HK-2 (cell line): ENCODE measurements at regions not wholly inside any gene's neighbourhood (a gene's known extent, or its start where the extent isn't known, plus 50 kb on each side); places are given as distances from the start of the nearest gene placed in this dataset.

Experiments used
- DNase-seq: peaks from one replicate; pipeline ENCODE4 v3.0.0-alpha.2; 2018; ENCODE audit not compliant: unreplicated experiment

DNA sequence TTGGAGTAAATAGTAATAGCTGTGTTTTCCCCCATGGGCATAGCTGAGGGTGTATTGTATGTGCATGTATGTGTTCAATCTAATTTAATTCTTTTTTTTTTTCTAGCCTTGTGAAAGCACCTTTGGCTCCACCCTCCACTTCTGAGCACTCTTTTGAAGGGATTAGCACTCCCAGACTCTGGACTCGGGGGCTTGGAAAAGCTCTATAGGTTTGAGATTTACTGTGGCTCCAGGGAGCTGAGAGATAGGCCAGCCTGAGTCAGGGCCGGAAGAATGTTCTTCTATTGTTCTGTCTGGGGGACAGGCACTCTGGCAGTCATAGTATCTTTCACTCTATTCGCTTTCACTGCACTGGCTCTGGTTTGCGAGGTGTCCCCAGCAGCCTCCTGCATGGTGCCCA lies 540.0 kb upstream of the TBX3 start:
- DNase-seq: no peak

- no peak for DNase-seq
Observed at GRCh38 chr12:115223322-115223721, 539.3 kb upstream of the TBX3 start.

- no peak for DNase-seq
Observed at GRCh38 chr12:115222220-115222619, 538.2 kb upstream of the TBX3 start.

DNA sequence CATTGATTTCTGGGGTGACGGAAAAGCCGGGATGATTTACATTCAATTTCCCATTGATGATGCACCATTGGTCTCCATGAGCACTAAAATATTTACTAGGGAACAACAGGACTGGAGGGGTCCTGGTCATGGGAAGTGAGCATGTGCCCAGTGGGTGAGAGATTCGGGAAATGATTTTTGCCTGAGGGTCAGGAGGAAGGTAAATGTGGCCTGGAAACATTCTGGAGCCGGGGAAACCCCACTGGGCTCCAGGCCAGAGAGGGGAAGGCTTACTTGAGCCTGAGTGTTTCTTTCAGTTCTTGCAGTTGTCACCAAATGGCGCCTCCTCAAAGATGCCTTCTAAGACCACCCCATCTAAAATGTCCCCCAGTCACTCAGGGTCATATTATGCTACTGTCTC lies 532.3 kb upstream of the TBX3 start:
- DNase-seq: no peak

- DNase-seq: no peak
Observed at GRCh38 chr12:115215544-115215943, 531.6 kb upstream of the TBX3 start.

- no peak for DNase-seq
Observed at GRCh38 chr12:115213538-115214016, 529.6 kb upstream of the TBX3 start.

DNA sequence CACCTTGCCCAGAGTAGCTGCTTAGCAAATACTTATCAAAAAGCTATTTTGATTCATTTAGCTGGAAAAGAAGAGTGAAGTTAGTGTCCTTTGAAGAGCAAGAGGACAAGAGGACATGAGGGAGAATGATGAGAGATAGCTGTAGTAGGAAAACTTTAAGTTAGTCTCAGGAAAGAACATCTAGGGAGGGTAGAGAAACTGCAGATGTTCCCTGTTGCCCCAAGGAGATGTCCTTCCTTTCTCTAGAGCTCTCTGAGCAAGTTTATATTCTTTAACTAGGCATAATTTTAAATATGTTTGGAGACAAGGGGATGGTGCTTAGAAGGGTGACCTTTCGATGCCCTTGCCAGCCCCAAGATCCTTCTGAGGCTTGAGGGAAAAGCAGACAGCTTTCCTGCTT lies 529.1 kb upstream of the TBX3 start:
- DNase-seq: no peak

DNA sequence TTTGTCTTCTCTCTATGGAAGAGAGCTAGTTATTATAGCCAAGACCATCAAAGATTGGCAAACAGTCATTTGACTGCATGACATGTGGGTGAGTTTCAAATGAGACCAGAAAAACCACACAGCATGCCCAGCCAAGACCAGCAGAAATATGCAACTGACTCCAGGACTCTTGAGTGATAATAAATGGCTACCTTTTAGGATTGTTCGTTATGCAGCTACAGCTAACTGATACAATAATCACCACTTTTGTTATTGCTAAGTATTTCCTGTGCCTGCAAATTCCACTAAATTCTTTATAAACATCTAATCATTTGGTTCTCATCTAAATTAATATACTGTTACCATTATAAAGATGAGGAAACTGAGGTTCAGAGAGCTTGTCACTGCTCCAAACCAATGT lies 528.4 kb upstream of the TBX3 start:
- no peak for DNase-seq

- DNase-seq: no peak
Observed at GRCh38 chr12:115210533-115211252, 526.7 kb upstream of the TBX3 start.

- DNase-seq: no peak
Observed at GRCh38 chr12:115209230-115209629, 525.3 kb upstream of the TBX3 start.

GRCh38 chr12:115208098-115208497 lies 524.1 kb upstream of the TBX3 start:
- no peak for DNase-seq

DNA sequence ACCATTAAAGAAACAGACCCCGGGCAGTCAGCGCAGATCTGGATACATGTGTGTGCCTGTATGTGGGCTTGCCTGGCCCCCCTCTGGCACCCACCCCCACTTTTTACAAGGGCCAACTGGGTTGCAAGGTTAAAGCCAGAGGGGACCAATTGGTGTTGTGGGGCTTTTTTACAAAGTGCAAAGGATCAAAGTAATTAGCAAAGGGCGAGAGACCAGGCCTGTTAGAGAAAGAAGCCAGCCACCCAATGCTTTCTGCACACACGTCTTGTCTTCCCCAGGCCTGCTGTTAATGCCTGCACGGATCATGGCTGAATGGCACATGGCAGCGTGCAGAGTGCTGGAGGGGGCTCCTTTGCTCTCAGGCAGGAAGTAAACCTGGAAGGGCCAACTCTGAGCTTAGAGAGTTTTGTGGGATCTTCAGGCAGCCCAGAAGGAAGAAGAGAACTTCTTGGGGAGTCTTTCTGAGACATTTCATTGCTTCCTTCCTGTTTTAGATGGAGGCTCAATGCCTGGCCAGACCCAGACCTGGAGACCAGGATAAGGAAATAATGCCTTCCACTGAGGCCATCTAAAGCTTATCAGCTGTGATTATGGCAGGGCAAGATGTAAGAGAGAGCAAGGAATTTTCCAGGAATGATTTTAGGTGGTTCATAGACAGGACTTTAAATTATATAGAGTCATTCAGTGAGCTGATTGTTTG lies 523.4 kb upstream of the TBX3 start:
- DNase-seq: no peak

- DNase-seq: no peak
Observed at GRCh38 chr12:115206801-115207200, 522.8 kb upstream of the TBX3 start.

- no peak for DNase-seq
Observed at GRCh38 chr12:115205755-115206308, 521.9 kb upstream of the TBX3 start.

DNA sequence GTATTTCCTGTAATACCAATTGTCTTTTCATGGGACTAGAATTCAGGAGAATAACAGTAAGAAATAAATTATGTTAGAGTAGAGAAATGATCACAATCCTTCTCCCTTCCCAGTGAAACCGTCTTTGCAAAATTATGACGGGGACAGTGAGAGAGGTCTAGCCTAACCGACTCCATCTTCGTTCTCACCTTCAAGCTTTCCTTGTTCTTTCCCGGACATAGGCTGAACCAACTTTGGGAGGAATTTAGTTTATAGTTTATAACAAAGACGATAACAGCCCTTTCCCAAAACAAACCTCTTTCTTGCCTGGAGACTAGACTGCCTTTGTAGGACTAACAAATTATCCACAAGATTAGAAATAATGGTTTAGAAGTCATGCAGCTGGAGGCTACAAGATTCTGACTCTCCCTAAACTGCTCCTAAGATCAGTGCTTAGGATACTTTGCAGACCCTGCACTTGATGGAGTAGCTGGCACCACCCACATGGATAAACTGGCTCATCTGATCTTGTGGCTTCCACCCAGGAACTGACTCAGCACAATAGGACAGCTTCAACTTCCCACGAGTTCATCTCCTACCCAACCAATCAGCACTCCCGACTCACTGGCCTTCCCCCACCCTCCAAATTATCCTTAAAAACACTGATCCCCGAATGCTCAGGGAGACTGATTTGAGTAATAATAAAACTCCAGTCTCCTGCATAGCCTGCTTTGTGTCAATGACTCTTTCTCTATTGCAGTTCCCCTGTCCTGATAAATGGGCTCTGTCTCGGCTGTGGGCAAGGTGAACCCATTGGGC lies 521.2 kb upstream of the TBX3 start:
- DNase-seq: no peak

DNA sequence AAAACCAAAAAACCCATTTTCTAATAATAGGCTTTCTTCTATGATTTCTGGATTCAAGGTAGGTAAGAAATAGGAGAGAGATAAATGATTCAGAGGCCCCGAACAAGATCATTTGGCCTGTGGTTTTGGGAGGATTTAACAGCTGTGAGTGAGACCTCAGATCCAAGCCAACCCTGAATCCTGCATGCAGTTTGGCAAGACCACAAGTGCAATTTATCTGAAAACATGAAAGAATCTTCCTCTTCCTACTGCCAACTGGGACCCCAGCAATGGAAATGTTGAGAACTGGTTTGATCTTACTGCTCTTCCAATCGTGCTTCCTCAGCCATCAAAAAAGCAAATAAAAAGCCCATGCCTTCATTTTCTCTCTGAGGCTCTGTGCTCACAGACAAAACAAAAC lies 519.7 kb upstream of the TBX3 start:
- no peak for DNase-seq

DNA sequence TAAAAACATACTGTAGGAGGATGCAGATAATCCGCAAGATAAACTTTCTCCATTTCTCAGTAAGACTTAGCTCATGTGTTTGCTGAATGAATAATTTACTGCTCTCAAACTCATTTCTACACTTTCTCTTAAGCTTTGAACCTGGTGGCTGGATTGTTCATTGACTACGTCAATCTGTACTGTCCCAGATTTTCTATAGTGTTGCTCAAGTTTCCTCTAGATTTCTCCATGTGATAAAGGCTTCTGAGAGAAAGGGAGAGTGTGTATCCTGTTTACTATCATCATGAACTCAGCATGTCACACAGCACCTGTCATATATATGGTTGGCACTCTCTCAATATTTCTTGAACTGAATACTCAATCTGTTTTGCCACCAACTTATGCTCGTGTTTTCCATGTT lies 518.0 kb upstream of the TBX3 start:
- no peak for DNase-seq

DNA sequence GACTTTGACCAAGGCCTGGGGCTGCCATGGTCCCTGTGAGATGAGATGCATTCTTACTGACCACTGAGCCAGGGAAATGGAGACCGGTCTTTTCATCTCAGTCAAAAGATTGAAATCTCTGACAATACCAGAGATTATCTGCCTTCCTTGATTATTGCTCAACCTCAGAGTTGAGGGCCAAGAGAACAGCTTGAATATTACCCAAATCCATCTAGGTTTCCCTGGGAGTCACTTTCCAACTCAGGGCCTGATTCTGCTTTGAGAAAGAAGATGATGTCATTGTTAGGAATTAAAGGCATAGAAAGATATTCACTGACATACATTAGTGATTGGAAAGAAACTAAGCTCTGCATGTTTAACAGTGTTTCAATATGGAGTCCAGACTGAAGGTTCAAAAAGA lies 515.9 kb upstream of the TBX3 start:
- no peak for DNase-seq

DNA sequence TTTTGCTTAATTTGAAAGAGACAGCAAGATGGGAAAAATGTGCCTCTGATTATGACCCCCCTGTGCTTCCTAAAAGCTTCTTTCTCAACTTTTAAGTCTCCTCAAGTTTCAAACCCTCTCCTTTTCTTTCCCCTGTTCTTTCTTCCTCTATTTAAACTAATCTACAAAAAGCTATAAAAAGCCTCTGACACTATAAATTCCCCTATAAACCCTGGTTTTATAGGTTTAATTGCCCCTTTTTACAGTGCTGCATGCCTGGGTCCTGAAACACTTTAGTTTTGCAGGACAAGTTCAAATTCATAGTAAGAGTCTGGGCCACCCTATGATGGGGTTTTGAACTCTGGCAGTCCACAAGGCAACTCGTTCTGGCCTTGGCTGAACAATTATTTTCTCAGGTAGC lies 510.9 kb upstream of the TBX3 start:
- no peak for DNase-seq

GRCh38 chr12:115194448-115194847 lies 510.5 kb upstream of the TBX3 start:
- no peak for DNase-seq

- no peak for DNase-seq
Observed at GRCh38 chr12:115191342-115191741, 507.4 kb upstream of the TBX3 start.

- no peak for DNase-seq
Observed at GRCh38 chr12:115190010-115190770, 506.2 kb upstream of the TBX3 start.
